NCI-H345 (cell line): ENCODE measurements at regions not wholly inside any gene's neighbourhood (a gene's known extent, or its start where the extent isn't known, plus 50 kb on each side); places are given as distances from the start of the nearest gene placed in this dataset.
"Not testable (repeated sequence)": the region's sequence is repeated elsewhere in the genome, so short reads cannot be mapped to it uniquely, and the experiment has no call there.

Source experiments
- DNase-seq: peaks from one replicate; lab custom pipeline; 2025; lab: John Stamatoyannopoulos, UW

DNA sequence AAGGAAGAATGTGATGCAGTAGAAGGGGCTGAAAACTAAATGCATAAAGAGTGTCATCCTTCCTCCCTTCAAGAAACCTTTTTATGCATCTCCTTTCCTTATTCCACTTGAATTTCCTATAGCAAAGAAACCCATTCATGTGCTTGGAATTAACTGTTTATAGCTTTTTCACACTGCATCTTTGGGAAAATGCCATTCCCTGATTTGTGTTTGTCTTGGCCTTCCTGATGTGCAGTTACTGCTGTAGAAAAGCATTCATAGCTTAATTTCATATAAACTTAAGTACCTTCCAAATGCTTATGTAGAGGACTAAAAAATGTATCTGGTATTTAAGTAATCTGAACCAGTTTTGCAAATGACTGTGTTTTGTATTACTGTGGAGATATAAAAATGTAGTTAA, 61.8 kb downstream of the SDR9C7 start:
- no peak for DNase-seq

DNA sequence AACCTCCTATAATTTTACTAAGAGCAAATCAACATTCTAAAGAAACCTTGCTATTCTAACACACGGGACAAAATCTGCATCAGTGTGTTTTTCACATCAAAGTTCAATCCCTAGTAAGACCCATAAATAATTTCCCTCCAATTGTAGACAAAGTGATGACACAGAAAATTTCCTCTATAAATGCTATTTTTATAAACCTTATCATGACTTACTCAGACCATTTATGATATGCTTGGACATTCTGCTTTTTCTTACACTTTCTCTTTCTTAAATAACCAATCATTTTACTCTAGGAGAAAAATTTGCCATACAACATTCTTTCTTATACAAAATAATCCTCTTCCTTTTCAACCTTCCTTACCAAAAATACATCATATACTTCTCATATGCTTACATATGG, 67.0 kb downstream of the SDR9C7 start:
- no peak for DNase-seq

- DNase-seq, result no peak
Observed at GRCh38 chr12:56866493-56866892, 67.7 kb downstream of the SDR9C7 start.

GRCh38 chr12:56864318-56864717, 69.9 kb downstream of the SDR9C7 start:
- no peak for DNase-seq

DNA sequence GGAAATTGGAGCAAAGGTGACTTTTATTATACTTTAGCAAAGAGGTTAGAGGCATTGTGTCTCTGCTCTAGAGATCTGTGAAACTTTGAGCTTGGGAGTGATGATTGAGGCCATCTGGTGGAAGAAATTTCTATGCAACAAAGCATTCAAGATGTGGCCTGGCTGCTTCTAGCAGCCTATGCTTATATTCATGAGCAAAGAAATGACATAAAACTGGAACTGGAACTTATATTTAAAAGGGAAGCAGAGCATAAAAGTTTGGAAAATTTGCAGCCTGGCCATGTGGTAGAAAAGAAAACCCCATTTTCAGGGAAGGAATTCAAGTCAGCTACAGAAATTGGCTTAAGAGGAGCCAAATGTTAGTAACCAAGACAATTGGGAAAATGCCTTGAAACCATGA, 70.4 kb downstream of the SDR9C7 start:
- no peak for DNase-seq

DNA sequence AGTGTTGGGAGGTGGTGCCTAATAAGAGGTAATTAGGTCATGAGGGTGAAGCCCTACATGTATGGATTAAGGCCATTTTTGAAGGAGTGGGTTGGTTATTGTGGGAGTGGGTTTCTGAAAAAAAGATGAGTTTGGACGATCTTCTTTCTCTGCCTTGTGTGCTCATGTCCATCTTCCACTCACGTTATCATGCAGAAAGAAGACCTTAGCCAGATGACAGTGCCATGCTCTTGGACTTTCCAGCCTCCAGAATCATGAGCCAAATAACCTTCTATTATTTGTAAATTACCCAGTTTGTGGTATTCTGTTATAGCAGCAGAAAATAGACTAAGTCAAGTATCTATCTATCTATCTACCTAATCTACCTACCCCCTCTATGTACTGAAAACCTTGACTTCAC, 71.9 kb downstream of the SDR9C7 start:
- no peak for DNase-seq

- not testable (repeated sequence) for DNase-seq
Observed at GRCh38 chr12:56853392-56853978, 80.7 kb downstream of the SDR9C7 start.

DNA sequence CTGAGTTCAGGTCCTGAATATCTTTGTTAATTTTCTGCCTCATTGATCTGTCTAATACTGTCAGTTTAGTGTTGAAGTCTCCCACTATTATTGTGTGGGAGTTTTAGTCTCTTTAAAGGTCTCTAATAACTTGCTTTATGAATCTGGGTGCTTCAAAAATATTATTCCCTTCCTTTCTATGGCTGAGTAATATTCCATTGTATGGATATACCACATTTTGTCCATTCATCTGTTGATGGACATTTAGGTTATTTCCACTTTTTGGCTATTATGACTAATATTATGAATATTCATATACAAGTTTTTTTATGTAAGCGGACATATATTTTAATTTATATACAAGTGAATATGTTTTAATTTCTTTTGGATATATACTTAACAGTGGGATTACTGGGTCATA, 82.7 kb downstream of the SDR9C7 start:
- no peak for DNase-seq

- no peak for DNase-seq
Observed at GRCh38 chr12:56840922-56841321, 77.8 kb downstream of the HSD17B6 start.

DNA sequence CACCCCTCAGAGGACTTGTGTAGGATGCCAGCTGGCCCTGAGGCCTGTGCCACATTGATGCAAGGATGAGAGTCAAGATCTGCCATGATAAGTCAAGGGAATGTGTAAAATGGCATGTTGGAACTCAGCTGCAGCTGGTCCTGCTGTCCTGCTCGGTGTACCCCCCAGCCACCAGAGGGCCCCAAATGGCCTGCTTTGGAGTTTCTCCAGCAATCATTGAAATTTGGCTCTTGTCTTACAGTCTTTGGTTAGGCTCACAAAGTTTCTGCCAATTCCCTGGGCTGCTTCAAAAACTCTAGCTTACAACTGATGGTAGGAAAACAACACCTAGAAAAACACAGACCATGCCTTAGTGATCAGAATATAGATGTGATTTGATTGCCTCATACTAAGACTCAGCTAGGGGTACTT, 76.8 kb downstream of the HSD17B6 start:
- DNase-seq, result peak; percentile 9

GRCh38 chr12:56839489-56839848, 76.3 kb downstream of the HSD17B6 start:
- no peak for DNase-seq

GRCh38 chr12:56838621-56839488, 75.7 kb downstream of the HSD17B6 start:
- no peak for DNase-seq
